ENCODE measurements at regions not wholly inside any gene's neighbourhood (a gene's known extent, or its start where the extent isn't known, plus 50 kb on each side); places are given as distances from the start of the nearest gene placed in this dataset.

GRCh38 chr10:94197241-94197640, 165.5 kb downstream of the NOC3L start:
- Histone ChIP-seq H3K27ac (ENCODE audit: poor library complexity, severe bottlenecking) (no peak overlapping the region), H3K36me3 (ENCODE audit: low read depth) (no peaks in the 10 kb centered on the region), H3K4me3 (ENCODE audit: severe bottlenecking) (no peak overlapping the region), H3K4me1 (ENCODE audit: insufficient read depth, poor library complexity, severe bottlenecking) (peaks cover 11% of the 10 kb centered on the region), H3K27me3 (ENCODE audit: insufficient read depth, poor library complexity, severe bottlenecking) (no peaks in the 10 kb centered on the region), H3K9me3 (ENCODE audit: severe bottlenecking) (no peaks in the 10 kb centered on the region)
- TF ChIP-seq CTCF (IDR thresholded peaks at IDR 0.05; ENCODE audit: poor library complexity, severe bottlenecking) = no peak
- DNase-seq (ENCODE audit: low spot score) (no peak), ATAC-seq (ENCODE audit: low read depth) (no peak)

- DNase-seq (ENCODE audit: low spot score) (no peak), ATAC-seq (ENCODE audit: low read depth) (no peak)
- Histone ChIP-seq H3K9me3 (ENCODE audit: severe bottlenecking) (no peaks in the 10 kb centered on the region), H3K4me1 (ENCODE audit: insufficient read depth, poor library complexity, severe bottlenecking) (peaks cover 11% of the 10 kb centered on the region), H3K36me3 (ENCODE audit: low read depth) (no peaks in the 10 kb centered on the region), H3K27ac (ENCODE audit: poor library complexity, severe bottlenecking) (no peak overlapping the region), H3K27me3 (ENCODE audit: insufficient read depth, poor library complexity, severe bottlenecking) (no peaks in the 10 kb centered on the region), H3K4me3 (ENCODE audit: severe bottlenecking) (no peak overlapping the region)
- no peak for TF ChIP-seq CTCF (IDR thresholded peaks at IDR 0.05; ENCODE audit: poor library complexity, severe bottlenecking)
Measured at GRCh38 chr10:94198324-94198723, 164.4 kb downstream of the NOC3L start.

DNA sequence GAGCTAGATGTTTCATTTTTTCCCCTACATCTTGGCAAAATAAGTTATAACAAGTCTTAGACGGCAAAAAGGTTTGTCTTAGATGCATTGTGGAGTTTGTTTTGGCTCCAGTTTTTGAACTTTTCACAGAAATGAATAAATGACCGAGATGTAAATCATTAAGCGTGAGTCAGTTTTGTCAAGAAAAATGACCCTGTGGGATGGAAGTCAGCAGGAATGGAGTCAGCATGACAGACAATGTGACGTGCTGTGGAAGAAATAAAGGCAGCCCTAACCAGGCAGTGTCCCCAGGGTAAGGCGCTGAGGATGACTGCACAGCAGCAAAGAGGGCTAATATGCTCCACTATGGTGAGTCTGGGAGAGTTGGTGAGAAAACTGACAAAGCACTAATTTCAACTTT, 163.2 kb downstream of the NOC3L start:
- H3K4me3 ChIP-seq (ENCODE audit: severe bottlenecking) = no peak overlapping the region
- H3K36me3 ChIP-seq (ENCODE audit: low read depth) = no peaks in the 10 kb centered on the region
- H3K4me1 ChIP-seq (ENCODE audit: insufficient read depth, poor library complexity, severe bottlenecking) = peaks cover 2% of the 10 kb centered on the region
- no peak for ATAC-seq (ENCODE audit: low read depth)
- H3K9me3 ChIP-seq (ENCODE audit: severe bottlenecking) = no peaks in the 10 kb centered on the region
- TF ChIP-seq CTCF (IDR thresholded peaks at IDR 0.05; ENCODE audit: poor library complexity, severe bottlenecking) = no peak
- no peak for DNase-seq (ENCODE audit: low spot score)
- no peaks in the 10 kb centered on the region for H3K27me3 ChIP-seq (ENCODE audit: insufficient read depth, poor library complexity, severe bottlenecking)
- no peak overlapping the region for H3K27ac ChIP-seq (ENCODE audit: poor library complexity, severe bottlenecking)

DNA sequence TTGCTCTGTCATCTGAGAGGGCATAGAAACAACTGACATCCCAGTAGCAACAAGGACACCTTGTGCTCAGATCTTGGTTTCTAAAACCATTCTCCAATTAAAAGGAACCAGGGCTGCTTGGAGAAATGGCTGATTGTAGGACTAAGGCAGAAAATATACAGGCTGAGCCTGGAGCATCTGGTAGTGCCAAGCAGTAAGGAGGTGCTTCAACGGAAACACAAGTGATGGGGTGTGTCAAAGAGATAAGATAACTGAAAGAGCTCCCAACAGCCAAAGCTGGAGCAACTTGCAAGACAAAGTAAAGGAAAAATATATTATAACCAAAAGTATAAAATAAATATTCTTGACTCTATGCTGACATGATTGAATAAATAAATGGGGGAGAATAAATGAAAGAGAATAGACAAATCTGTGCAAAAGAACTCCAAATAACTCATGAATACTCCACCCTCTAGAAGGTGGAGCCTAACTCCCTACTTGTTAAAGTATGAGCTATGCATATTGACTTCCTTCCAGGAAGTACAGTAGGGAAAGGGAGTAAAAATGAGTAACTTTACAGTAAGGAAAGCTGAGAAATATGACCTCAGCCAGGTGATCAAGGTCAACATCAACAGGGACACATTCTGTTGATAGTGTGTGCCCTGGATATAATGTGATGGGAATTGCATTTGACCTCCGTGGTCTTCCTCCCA, 162.4 kb downstream of the NOC3L start:
- H3K4me1 ChIP-seq (ENCODE audit: insufficient read depth, poor library complexity, severe bottlenecking) = no peaks in the 10 kb centered on the region
- DNase-seq (ENCODE audit: low spot score) (no peak), ATAC-seq (ENCODE audit: low read depth) (no peak)
- no peak overlapping the region for H3K27ac ChIP-seq (ENCODE audit: poor library complexity, severe bottlenecking)
- no peaks in the 10 kb centered on the region for H3K36me3 ChIP-seq (ENCODE audit: low read depth)
- TF ChIP-seq CTCF (IDR thresholded peaks at IDR 0.05; ENCODE audit: poor library complexity, severe bottlenecking) = no peak
- no peaks in the 10 kb centered on the region for H3K9me3 ChIP-seq (ENCODE audit: severe bottlenecking)
- H3K27me3 ChIP-seq (ENCODE audit: insufficient read depth, poor library complexity, severe bottlenecking) = no peaks in the 10 kb centered on the region
- no peak overlapping the region for H3K4me3 ChIP-seq (ENCODE audit: severe bottlenecking)

DNA sequence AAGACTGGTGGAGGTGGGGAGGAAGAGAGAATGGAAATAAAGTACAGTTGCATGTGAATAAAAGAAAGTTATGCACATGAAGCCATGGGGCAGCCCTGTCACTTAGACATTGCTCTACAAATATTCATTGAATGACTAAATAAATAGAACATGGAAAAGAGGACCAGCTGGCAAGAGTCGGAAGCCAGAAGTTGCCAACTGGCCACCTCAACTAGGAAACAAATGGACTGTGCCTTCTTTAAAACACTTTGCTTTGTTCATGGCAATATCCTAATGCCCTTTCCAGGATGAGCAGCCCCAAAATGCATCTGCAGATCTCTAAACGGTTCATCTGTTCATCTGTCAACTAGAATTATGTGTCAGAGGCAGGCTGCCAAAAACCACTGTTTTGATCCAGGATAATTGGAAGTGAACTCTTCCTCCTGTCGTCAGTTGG, 157.3 kb downstream of the NOC3L start:
- no peaks in the 10 kb centered on the region for H3K27me3 ChIP-seq (ENCODE audit: insufficient read depth, poor library complexity, severe bottlenecking)
- TF ChIP-seq CTCF (IDR thresholded peaks at IDR 0.05; ENCODE audit: poor library complexity, severe bottlenecking) = no peak
- H3K36me3 ChIP-seq (ENCODE audit: low read depth) = no peaks in the 10 kb centered on the region
- H3K4me3 ChIP-seq (ENCODE audit: severe bottlenecking) = no peak overlapping the region
- ATAC-seq (ENCODE audit: low read depth) (no peak), DNase-seq (ENCODE audit: low spot score) (no peak)
- H3K4me1 ChIP-seq (ENCODE audit: insufficient read depth, poor library complexity, severe bottlenecking) = no peaks in the 10 kb centered on the region
- no peaks in the 10 kb centered on the region for H3K9me3 ChIP-seq (ENCODE audit: severe bottlenecking)
- no peak overlapping the region for H3K27ac ChIP-seq (ENCODE audit: poor library complexity, severe bottlenecking)
